Neural cell (in vitro differentiated cells): ENCODE measurements at regions not wholly inside any gene's neighbourhood (a gene's known extent, or its start where the extent isn't known, plus 50 kb on each side); places are given as distances from the start of the nearest gene placed in this dataset.

Experiments
- H2AFZ ChIP-seq: fragments of 200-600, 300-800 bp; sonication (generic), shearing (Covaris generic); 2 replicates; pipeline ENCODE4 v1.6.0; 2014; ENCODE audit warnings: low read depth, mild to moderate bottlenecking, antibody characterized with exemption, low read length, moderate library complexity
- H3F3A ChIP-seq: fragments of 200-600 bp; shearing (Covaris generic); 2 replicates; pipeline ENCODE4 v1.6.1; 2016; ENCODE audit warnings: mild to moderate bottlenecking, moderate library complexity, mixed read lengths, antibody characterized with exemption, low read length; ENCODE audit not compliant: insufficient read depth, poor library complexity, severe bottlenecking
- H3K27ac ChIP-seq: fragments of 200-600, 300-800 bp; sonication (generic), shearing (Covaris generic); 2 replicates; pipeline ENCODE4 v1.5.1; 2014; ENCODE audit warnings: mild to moderate bottlenecking, low read length, moderate library complexity
- H3K27me3 ChIP-seq: fragments of 300-800, 200-600 bp; sonication (generic), shearing (Covaris generic); 2 replicates; pipeline ENCODE4 v1.6.0; 2014; ENCODE audit warnings: mild to moderate bottlenecking, low read depth, low read length, moderate library complexity; ENCODE audit not compliant: insufficient read depth
- H3K36me3 ChIP-seq: fragments of 300-800, 200-600 bp; sonication (generic), shearing (Covaris generic); 2 replicates; pipeline ENCODE4 v1.5.1; 2014; ENCODE audit warnings: mild to moderate bottlenecking, antibody characterized with exemption, low read length, moderate library complexity; ENCODE audit not compliant: insufficient read depth
- H3K4me2 ChIP-seq: fragments of 300-800, 200-600 bp; sonication (generic), shearing (Covaris generic); 2 replicates; pipeline ENCODE4 v1.6.0; 2014; ENCODE audit warnings: mild to moderate bottlenecking, low read length
- H3K4me3 ChIP-seq: fragments of 300-800, 200-600 bp; sonication (generic), shearing (Covaris generic); 2 replicates; pipeline ENCODE4 v1.5.1; 2014; ENCODE audit warnings: mild to moderate bottlenecking, low read length, moderate library complexity
- H3K79me2 ChIP-seq: fragments of 200-600 bp; shearing (Covaris generic); replicated peaks from 2 replicates; pipeline ENCODE4 v1.6.0; 2014; ENCODE audit warnings: mild to moderate bottlenecking, low read length, moderate library complexity; ENCODE audit not compliant: insufficient read depth
- H3K9ac ChIP-seq: fragments of 300-800, 200-600 bp; sonication (generic), shearing (Covaris generic); 2 replicates; pipeline ENCODE4 v1.6.1; 2016; ENCODE audit warnings: mild to moderate bottlenecking, low read length, mixed read lengths
- H3K9me2 ChIP-seq: fragments of 200-600 bp; shearing (Covaris generic); 2 replicates; pipeline ENCODE4 v1.6.1; 2016; ENCODE audit warnings: mild to moderate bottlenecking, low read length, mixed read lengths; ENCODE audit not compliant: insufficient read depth
- H3K9me3 ChIP-seq: fragments of 200-600, 300-800 bp; sonication (generic), shearing (Covaris generic); 2 replicates; pipeline ENCODE4 v1.6.1; 2016; ENCODE audit warnings: mild to moderate bottlenecking, mixed run types, low read length, moderate library complexity, mixed read lengths
- H4K20me1 ChIP-seq: fragments of 200-600 bp; shearing (Covaris generic); 2 replicates; pipeline ENCODE4 v1.6.1; 2016; ENCODE audit warnings: mild to moderate bottlenecking, mixed run types; ENCODE audit not compliant: insufficient read depth
- CTCF ChIP-seq: fragments of 450-650 bp; IDR thresholded peaks from 2 replicates; pipeline ENCODE4 v1.5.1; 2014; ENCODE audit warnings: antibody characterized with exemption, mild to moderate bottlenecking, moderate library complexity; ENCODE audit not compliant: poor library complexity, severe bottlenecking
- EP300 ChIP-seq: fragments of 450-650 bp; conservative IDR thresholded peaks from 2 replicates; pipeline ENCODE4 v1.6.1; 2014; ENCODE audit warnings: antibody characterized with exemption, mild to moderate bottlenecking, moderate library complexity; ENCODE audit not compliant: poor library complexity, severe bottlenecking
- EZH2 ChIP-seq: fragments of 200-600, 300-800 bp; shearing (Covaris generic), sonication (generic); IDR thresholded peaks from 2 replicates; pipeline ENCODE4 v1.6.1; 2014; ENCODE audit warnings: antibody characterized with exemption, low read length, borderline replicate concordance, mild to moderate bottlenecking; ENCODE audit not compliant: insufficient read depth, poor library complexity, severe bottlenecking
- MXI1 ChIP-seq: fragments of 450-650 bp; conservative IDR thresholded peaks from 2 replicates; pipeline ENCODE4 v1.6.1; 2014; ENCODE audit warnings: antibody characterized with exemption, mild to moderate bottlenecking; ENCODE audit not compliant: poor library complexity, severe bottlenecking
- POLR2AphosphoS5 ChIP-seq: IDR thresholded peaks from 2 replicates; pipeline ENCODE4 v1.6.1; 2012
- RAD21 ChIP-seq: fragments of 450-650 bp; conservative IDR thresholded peaks from 2 replicates; pipeline ENCODE4 v1.6.1; 2014; ENCODE audit warnings: antibody characterized with exemption, mild to moderate bottlenecking, moderate library complexity
- REST ChIP-seq: IDR thresholded peaks from 2 replicates; pipeline ENCODE4 v1.6.1; 2012; ENCODE audit warnings: borderline replicate concordance
- SMC3 ChIP-seq: fragments of 450-650 bp; conservative IDR thresholded peaks from 2 replicates; pipeline ENCODE4 v1.6.1; 2014; ENCODE audit warnings: antibody characterized with exemption, mild to moderate bottlenecking, moderate library complexity; ENCODE audit not compliant: poor library complexity
- TAF1 ChIP-seq: IDR thresholded peaks from 2 replicates; pipeline ENCODE4 v1.6.1; 2012; ENCODE audit warnings: low read depth

DNA sequence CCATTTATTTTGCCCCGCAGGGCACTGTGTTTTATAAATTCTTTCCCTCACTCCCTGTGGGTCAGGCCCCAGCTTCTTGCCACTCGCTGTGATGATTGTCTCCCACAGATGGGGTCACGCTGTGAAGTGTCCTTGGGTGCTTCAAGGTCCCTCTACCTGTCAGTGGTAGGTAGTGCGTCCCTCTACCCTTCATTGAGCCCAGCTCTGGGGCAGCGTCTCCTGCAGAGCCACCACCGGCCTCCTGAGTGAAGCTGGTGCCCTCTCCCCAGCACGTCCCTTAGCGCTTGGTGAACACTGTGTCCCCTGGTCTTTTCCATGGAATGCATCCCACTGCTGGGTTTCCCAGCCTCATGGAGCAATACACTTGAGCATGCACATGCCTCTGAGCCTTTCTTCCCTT is 108.2 kb downstream of the NRN1 start:
- Histone ChIP-seq H3K27ac (no peak overlapping the region), H3K79me2 (no peaks in the 10 kb centered on the region), H3F3A (no peaks in the 10 kb centered on the region), H3K9ac (no peak overlapping the region), H3K4me2 (no peak overlapping the region), H3K9me3 (no peaks in the 10 kb centered on the region), H3K27me3 (no peaks in the 10 kb centered on the region), H4K20me1 (no peaks in the 10 kb centered on the region), H3K36me3 (no peaks in the 10 kb centered on the region), H2AFZ (no peak overlapping the region), H3K9me2 (no peaks in the 10 kb centered on the region), H3K4me3 (no peak overlapping the region)
- TF ChIP-seq EZH2 (no peak), TAF1 (no peak), SMC3 (no peak), CTCF (no peak), MXI1 (no peak), REST (no peak), RAD21 (no peak), EP300 (no peak)

DNA sequence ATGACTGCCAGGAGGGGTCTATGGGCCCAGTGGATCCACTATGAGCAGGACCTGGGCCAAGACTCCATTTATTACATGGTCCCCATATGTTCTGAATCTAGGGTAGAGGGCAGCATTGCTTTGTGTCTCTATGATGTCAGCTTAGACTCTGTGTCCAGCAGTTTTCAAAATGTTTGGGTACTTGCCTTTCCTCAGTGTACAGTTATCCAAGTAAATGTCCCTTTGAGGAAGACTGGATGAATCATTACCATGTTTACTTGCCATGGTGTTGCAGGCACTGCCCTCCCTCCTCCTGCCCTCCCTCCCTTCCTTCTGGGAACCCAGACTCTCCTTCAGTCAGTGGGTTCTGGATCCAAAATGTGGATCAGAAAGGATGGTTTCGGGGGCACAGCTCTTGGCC is 108.6 kb downstream of the NRN1 start:
- H3K4me2 ChIP-seq = no peak overlapping the region
- H3K4me3 ChIP-seq = no peak overlapping the region
- H2AFZ ChIP-seq = no peak overlapping the region
- H3K36me3 ChIP-seq = no peaks in the 10 kb centered on the region
- H3K27ac ChIP-seq = no peak overlapping the region
- H3K9me3 ChIP-seq = no peaks in the 10 kb centered on the region
- no peaks in the 10 kb centered on the region for H3K79me2 ChIP-seq
- TF ChIP-seq CTCF (no peak), MXI1 (no peak), REST (no peak), SMC3 (no peak), POLR2AphosphoS5 (no peak), TAF1 (no peak), RAD21 (no peak), EZH2 (no peak), EP300 (no peak)
- H4K20me1 ChIP-seq = no peaks in the 10 kb centered on the region
- H3K9me2 ChIP-seq = no peaks in the 10 kb centered on the region
- no peaks in the 10 kb centered on the region for H3F3A ChIP-seq
- no peak overlapping the region for H3K9ac ChIP-seq
- no peaks in the 10 kb centered on the region for H3K27me3 ChIP-seq
